Hippocampal formation (tissue), 2 donors: ENCODE measurements at regions not wholly inside any gene's neighbourhood (a gene's known extent, or its start where the extent isn't known, plus 50 kb on each side); places are given as distances from the start of the nearest gene placed in this dataset.
"Not testable (repeated sequence)": the region's sequence is repeated elsewhere in the genome, so short reads cannot be mapped to it uniquely, and the experiment has no call there.

Experiments
- DNase-seq, 2 donors: peaks; one replicate each; lab custom pipeline; 2025; lab: John Stamatoyannopoulos, UW

DNA sequence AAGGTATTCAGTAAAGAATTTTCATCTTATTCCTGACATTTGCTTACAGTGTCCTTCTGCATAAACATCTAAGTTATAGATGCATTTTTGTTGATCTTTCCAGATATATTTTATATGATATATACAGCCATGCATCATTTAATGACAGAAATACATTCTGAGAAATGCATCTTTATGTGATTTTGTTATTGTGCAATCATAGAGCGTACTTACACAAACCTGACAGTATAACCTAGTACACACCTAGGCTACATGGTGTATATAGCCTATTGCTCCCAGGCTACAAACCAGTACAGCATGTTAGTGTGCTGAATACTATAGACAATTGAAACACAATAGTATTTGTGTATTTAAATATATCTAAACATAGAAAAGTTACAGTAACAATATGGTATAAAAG, 642.0 kb downstream of the XPNPEP1 start:
- DNase-seq, result no peak

DNA sequence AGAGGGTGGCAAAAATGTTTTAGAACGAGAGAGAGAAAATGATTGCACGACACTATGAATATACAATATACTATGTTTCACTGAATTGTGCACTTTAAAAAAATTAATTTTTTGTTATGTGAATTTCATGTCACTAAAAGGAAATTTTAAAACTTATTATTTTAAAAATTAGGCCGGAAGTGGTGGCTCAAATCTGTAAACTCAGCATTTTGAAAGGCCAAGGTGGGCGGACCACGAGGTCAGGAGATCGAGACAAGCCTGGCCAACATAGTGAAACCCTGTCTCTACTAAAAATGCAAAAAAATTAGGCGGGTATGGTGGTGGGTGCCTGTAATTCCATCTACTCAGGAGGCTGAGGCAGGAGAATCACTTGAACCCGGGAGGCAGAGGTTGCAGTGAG, 642.5 kb downstream of the XPNPEP1 start:
- DNase-seq, result no peak

DNA sequence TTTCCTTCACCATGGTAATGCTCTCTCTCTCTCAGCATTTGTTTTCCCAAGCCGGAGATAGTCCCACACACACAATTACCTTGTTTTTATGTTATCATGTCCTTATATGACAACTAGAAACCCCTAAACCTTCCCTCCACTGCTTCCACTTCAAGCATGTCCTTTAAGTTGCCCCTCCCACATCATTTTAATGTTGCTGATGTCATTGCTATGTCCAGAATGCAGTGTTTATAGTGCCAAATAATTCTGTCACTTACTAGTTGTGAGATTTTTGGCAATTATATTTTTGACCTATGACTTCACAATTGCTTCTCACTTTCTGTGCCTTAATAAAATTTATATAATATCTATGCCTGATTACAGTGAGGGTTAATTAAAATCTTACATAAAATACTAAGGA, 645.9 kb downstream of the XPNPEP1 start:
- DNase-seq, result no peak

DNA sequence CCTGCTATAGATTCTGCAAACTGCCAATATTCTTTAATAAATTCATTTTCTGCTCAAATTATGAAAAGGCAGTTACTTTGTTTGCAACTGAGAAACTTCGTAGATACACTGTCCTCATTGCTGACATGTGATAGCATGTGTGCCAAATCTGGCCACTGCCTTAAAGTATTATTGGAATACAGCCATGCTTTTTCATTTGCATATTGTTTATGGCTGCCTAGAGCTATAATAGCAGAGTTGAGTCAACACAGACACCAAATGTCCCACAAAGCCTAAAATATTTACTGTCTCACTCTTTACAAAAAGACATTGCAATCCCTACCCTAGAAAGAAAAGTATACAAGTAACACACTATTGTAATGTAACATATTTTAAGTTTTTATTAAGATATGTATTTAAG, 647.4 kb downstream of the XPNPEP1 start:
- no peak for DNase-seq

DNA sequence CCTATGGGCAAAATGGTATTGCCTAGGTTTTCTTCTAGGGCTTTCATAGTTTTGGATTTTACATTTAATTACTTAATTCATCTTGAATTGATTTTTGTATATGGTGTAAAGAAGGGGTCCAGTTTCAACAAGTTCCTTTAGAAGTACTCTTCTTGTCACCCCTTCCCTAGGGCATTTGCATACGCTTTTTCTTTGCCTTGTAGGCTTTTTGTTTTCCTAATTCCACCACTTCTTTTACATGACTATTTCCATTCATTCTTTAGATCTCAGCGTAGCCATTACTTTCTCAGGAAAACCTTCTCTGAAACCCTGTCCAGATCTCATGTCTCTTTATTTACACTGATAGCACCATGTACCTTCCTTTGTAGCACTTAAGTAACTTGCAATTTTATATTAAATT, 648.6 kb downstream of the XPNPEP1 start:
- DNase-seq, result no peak

DNA sequence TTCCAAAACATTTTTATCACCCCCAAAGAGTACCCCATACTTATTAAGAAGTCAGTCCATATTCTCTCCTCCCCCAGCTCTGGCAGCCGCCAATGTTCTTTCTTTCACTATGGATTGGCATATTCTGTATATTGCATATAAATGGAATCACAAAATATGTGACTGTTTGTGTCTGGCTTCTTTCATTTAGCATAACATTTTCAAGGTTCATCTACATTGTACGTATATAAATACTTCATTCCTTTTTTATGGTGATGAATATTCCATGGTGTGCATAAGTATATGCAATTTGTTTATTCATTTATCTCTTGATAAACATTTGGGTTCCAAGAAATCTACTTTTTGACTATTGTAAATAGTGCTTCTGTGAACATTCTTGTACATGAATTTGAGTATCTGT, 653.1 kb downstream of the XPNPEP1 start:
- DNase-seq, result no peak

DNA sequence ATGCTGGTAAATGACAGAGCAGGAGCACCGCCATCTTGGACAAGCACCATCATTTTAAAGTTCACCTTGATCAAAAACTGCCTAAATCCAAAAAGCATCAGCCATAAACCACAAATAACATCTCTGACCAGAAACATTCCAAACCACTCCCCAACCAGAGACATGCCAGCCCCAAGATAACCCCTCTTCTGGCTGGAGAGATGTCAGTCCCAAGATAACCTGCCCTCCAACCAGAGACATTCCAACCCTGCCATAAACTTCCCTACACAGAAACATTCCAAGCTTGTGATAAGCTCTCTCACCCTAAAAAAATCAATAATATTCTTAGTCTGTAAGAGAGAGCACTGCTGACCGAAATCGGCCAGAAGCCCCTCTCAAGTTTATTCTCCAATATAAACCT, 659.3 kb downstream of the XPNPEP1 start:
- no peak for DNase-seq

DNA sequence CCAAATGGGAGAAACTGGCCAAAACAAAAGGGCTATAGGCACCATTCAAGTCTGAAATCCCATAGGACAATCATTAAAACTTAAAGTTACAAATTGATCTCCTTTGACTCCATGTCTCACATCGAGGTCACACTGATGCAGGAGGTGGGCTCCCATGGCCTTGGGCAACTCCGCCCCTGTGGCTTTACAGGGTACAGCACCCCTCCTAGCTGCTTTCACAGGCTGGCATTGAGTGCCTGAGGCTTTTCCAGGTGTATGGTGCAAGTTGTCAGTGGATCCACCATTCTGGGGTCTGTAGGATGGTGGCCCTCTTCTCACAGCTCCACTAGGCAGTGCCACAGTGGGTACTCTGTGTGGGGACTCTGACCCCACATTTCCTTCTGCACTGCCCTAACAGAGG, 662.1 kb downstream of the XPNPEP1 start:
- DNase-seq, result no peak

DNA sequence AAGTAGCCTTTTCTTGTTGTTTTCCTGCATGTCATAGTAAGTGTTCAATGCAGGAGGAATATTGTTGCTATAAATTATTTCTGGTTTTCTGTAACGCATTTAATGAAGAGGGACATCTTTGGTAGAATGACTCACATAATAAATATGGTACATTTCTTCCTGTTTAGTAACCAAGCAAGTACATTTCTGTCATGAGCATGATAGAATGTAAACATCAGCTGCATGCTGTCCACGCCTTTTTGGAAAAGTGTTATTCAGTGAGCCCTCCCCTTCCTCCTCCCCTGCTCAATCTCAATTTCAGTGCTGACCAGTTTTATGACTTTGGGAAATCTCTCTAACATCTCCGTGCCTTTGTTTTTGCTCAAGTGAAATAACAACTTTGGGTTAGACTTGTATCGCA, 664.0 kb downstream of the XPNPEP1 start:
- DNase-seq, result no peak

DNA sequence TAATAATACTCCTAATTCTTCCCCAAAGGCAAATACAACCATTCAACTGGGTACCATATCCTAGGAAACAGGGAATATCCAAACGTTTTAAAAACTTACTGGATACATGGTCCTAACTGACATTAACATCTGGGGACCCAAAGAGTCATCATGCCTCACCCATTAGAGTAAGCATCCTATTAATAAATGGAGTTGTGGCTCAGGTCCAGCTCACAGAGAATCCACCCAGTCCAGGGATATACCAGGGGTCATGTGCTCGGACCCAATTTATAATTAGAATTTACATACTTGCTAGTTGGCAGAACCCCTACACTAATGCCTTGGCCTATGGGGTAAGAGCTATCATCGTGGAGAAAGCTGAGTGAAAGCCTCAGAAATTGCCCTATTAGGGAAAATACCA, 670.0 kb downstream of the XPNPEP1 start:
- DNase-seq, result no peak

DNA sequence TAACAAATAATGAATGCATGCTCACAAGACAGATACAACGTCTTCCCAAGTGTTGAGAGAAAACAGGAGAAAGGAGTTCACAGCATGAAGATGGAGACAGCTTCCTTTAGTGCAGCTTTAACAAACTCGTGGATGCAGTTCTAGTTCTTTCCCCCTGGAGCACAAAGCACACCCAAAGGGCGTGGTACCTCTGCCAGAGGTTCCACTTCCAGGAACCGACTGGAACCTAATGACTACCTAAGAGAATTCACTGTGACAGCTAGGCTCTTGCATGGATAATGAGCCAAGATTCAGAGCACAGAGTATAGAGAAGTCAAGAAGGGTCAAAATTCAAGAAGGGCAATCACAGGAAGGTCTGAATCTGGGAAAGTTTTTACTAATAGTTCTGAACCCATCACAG, 673.2 kb downstream of the XPNPEP1 start:
- no peak for DNase-seq

DNA sequence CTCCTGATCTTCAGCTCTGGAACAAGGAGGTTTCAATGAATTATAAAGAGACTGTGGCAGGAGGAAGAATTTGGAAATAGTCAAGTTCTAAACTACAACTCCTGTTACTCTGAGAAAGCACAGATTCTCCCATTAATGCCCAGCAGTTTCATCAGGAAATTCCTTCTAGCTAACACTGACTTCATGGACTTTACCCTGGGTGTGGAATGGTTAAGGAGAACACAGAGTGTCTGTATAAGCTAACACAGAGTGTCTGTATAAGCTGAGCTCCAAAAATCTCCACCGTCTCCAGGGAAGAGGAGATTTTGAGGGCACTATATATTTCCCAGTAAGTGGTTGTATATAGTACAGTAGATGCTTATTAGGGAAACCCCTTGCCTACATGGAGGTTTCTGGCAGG, 675.5 kb downstream of the XPNPEP1 start:
- no peak for DNase-seq

DNA sequence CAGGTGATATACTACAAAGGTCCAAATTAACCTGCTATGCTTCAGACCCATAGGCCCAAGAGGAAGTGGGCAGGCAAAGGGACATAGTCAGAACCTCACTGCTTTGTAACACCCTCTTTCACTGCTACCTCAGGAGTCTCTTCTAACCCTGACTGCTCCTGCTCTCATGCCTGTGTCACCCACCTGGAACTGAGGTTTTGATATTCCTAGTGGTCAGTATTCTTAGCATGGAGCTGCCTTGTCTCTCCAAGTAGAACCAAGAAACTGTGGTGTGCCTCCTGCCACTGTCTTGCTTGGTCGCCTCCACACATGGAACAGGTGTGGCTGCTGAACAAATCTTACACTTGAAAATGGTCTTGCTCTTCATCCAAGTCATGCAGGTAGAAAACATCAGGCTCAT, 677.5 kb downstream of the XPNPEP1 start:
- no peak for DNase-seq

DNA sequence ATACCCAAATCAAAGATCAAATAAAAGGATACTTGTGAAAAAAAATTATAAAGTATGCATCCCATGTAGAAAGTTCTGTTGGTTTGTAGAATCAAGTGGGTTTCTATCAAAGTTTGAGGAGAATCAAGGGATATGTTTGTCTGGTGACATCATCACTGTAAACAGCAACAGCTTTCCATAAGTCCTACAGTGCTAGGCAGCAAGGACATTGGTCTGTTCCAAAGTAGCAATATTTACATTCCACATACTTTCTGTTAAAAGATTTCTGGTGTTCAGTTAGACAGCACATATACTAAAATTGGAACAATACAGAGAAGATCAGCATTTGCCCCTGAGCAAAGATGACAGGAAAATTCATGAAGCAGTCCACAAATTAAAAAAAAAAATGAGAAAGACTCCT, 683.9 kb downstream of the XPNPEP1 start:
- DNase-seq, result no peak

DNA sequence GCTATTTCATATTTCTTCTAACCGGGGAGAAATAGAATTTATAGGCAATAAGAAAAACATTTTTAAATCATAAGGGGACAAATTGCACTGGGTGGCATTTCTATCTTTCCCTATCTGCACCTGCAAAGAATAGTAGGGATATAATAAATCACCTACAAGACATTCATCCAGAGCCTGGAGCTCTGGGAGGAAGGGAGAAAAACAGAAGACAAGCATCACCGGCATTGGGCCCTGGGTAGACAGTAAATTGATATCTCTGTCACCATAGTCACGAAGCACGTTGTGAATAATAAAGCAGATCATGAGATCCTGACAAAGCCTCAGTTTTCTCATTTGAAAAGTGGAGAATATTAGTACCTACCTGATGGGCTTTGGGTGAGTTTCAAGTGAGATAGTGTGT, 685.6 kb downstream of the XPNPEP1 start:
- DNase-seq, result no peak

DNA sequence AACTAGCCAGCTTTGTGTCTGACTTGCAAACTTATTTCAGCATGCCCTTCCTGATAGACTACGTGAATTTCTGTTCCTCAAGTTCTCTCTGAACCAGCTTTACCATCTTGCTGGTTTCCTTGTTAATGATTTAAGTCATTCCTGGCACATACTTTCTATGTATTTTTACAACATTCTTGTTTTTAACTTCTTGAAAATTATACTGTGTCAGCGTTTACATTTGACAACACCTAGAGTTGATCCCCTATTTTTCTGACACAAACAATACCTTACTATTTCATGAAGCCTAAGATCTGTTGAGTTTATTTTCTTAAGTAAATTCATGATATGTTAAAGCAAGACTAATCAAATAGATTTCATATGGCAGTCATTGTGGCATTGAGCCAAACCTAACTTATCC, 686.3 kb downstream of the XPNPEP1 start:
- DNase-seq, result no peak

DNA sequence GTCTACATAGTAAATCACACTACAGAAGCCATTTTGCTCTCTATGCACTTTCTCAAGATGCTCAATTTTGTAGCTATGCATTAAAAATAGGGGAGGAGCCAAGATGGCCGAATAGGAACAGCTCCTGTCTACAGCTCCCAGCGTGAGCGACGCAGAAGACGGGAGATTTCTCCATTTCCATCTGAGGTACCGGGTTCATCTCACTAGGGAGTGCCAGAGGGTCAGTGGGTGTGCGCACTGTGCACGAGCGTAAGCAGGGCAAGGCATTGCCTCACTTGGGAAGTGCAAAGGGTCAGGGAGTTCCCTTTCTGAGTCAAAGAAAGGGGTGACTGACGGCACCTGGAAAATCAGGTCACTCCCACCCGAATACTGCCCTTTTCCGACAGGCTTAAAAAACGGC, 699.8 kb downstream of the XPNPEP1 start:
- not testable (repeated sequence) for DNase-seq

DNA sequence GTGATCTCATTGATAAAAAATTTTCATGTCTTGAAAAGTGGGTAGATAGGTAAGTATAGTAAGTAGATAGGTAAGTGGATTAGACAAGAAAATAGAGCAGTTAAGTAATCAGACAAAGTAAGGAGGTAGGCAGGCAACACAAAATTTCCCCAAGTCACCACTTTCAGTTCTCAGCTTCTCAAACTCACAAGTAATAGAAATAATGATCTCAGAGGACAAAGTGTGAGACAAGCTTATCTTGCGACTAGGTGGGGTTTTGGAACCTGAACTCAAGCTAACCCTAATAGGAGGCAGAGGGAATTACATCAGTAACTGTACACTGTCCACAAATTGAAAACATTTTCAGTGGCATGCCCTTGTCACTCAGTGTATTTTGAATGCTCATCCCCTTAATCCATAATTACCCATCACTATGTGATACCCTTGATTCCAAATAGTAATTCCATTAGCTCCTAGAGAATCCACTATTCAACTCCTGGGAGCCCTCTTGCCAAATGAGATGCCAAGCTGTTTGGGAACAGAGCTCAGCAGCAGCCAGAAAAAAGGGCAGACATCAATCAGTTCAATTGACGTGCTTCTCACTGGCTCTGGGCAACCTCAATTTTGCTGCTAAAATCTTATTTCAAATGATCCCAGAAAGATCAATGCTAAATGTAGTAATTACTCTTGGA, 703.2 kb downstream of the XPNPEP1 start:
- no peak for DNase-seq

DNA sequence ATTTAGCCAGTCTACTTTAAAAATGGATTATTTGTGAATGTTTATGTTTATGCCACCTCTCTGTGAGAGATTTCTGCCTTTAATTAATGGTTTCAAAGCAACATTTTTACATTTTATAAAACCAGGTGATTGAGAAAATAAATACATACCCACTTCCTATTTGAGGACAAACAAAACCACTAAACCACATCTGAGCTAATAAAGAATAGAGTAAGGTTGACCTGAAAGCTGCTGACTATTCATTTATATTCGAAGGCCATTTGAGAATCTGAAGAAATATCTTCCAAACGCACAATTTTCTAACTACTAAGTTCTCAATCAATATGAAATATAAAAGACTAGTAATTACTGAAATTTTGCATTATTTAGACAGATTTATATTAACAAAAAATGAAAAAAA, 705.1 kb downstream of the XPNPEP1 start:
- DNase-seq, result no peak

DNA sequence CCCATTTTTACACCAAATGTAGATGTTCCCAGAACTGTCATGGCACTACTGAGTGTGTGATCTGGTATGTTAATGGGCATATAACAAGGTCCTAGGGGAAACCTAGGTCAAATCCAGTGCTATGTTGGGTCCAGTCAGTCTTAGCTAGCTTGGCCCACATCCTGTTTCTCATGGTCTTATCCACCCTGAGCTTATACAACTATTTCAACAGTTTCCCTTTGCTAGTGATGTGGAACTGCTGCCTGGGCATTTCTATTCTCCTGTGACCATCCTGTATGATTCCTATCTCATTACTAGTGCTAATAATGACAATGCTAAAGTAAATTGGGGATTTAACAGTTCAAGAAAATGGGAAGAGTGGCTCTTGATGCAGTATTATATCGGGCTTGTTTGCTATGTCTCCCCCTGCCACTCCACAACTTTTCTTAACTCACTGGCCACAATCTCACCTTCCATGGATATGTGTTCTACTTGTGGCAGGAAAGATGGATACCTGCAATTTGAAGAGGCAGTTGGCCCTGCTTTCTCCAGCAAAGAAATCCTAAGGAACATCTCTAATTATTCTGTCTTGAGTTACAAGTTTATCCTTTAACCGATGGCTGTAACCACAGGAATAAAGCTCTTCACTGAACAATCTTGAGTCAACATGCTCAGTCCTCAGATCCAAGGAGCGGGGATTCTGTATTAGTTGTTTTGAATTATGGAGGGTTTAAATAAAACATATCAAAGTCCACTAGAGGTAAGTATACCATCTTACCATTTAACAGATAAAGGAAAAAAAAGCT, 707.8 kb downstream of the XPNPEP1 start:
- no peak for DNase-seq

DNA sequence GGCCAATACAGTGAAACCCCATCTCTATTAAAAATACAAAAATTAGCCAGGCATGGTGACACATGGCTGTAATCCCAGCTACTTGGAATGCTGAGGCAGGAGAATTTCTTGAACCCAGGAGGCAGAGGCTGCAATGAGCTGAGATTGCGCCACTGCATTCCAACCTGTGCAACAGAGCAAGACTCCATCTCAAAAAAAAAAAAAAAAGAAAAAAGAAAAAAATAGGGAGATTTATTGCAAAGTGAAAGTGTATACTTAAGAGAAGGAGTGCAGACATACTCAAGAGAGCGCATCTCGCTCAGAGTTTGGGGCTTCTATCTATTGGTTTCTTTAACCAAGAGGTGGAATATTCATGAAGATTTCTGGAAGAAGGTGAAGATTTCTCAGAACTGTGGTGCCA, 708.4 kb downstream of the XPNPEP1 start:
- DNase-seq, result not testable (repeated sequence)

DNA sequence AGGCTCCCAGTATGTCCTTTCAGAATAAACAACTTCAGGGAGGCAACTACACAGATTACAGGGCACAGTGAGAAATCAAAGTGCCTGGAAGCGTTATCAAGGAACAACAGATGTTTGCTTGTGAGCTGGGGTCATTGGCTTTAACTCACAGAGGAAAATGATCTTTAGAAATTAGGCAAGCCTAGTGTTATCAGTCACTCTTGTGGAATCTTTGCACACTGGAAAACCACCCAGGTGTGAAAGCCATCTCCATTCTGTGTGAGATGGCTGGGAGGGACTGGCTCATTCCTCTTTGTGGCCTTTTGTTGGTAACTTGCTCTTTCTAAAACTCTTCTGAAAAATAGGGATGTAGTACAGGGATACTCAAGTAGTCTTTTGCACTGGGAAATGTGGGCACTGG, 716.0 kb downstream of the XPNPEP1 start:
- no peak for DNase-seq

DNA sequence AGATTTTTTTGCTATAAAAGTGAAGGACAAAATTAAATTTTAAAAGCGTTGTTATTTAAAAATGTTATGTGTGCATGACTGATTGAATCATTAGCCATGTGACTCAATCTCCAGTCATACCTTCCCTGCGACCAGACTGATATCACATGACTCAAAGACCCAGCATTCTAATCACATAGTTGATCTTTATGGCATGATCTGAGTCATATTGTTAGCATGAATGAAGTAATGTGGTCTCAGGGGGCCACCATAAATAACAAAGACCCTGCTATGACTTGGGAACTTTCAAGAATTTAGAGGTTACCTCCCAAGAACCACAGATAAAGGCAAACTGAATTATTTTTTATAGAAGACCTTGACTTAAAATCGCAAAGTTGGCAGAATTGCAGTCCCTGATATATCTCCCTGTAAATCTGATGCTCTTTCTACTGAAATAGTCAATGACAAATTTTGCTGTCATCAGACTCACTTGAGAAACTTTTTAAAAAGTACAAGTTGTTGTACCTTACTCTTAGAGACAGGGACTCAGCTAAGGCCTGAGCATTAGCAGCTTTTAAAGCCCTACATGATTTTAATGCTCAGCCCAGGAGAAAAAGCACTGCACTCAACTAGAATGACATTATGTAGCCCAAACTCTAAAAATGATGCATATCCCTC, 717.3 kb downstream of the XPNPEP1 start:
- DNase-seq, result no peak
